CD4-positive, alpha-beta T cell treated with Interleukin-10 for 1 hour (primary cell): ENCODE measurements at regions not wholly inside any gene's neighbourhood (a gene's known extent, or its start where the extent isn't known, plus 50 kb on each side); places are given as distances from the start of the nearest gene placed in this dataset.

Experiments
- DNase-seq: peaks from one replicate; pipeline ENCODE4 v3.0.0-alpha.2; 2020

DNA sequence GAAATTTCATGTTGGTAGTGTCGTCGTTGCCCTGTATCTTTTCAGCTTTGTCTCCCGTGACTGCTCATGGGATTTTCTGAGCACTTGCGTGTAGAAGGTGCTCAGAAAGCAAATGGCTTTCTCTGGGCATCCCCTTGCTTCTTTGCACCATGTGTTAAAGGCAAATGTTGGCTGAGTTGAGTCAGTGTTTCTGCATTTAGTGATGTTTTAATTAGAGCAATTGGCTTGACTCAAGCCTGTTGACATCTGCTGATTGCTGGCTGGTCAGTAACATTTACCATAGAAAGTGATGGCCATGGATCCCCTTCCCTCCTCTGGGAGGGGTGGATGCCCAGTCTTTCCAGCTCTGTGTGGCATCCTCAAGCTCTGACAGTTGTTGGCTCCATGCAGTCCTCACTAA is 187.2 kb upstream of the MPHOSPH6 start:
- no peak for DNase-seq

DNA sequence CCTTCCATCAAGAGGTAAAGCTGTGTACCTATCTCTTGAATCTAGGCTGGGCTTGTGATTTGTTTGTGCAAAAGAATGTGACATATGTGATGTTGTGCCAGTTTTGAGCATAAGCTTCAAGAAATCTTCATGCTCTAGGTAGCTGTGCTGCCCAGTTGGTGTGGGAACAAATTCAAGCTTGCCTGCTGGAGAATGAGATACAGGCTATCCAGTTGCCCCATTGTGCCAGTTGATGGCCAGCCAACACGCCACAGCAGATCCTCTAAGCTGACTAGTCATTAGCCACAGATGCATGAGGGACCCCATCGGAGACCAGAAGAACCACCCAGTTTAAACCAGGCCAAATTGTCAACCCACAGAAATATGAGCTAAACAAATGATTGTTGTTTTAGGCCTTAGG is 180.5 kb upstream of the MPHOSPH6 start:
- DNase-seq = no peak

GRCh38 chr16:82345318-82345717 is 175.3 kb upstream of the MPHOSPH6 start:
- no peak for DNase-seq

- no peak for DNase-seq
These were observed 174.1 kb upstream of the MPHOSPH6 start for GRCh38 chr16:82344157-82344556.

GRCh38 chr16:82341146-82341669 is 171.2 kb upstream of the MPHOSPH6 start:
- DNase-seq = no peak

DNA sequence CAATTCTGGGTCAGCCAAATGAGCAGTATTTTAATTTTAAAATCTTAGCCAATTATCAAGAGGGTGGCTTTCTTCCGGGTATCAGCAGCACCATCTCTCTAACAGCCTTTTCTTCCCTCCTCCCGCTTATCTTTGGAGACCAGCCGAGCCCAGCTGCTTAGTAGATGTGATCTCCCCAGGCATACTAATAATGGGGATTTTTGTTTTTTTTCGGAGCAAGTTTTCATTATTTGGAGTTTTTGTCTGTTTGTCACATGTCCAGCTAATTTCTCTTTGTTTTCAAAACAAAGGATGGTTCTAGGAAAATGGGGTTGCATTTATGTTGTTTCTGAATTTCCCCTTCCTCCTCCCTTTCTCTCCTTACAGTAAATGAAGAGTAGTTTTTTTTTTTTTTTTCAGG is 170.5 kb upstream of the MPHOSPH6 start:
- no peak for DNase-seq

DNA sequence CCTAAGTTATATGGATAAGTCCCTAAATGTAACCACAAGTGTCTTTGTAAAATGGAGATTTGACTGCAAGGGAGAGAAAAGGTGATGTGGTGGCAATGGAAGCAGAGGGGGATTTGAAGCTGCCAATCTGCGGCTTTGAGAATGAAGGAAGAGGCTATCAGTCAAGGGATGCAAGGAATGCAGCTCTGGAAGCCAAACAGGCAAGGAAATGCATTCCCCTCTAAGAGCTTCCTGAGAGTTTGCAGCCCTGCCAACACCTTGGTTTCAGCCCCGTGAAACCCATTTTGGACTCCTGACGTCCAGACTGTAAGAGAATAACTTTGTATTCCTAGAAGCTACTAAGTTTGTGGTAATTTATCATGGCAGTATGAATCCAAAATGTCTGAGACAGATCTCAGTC is 167.3 kb upstream of the MPHOSPH6 start:
- no peak for DNase-seq

DNA sequence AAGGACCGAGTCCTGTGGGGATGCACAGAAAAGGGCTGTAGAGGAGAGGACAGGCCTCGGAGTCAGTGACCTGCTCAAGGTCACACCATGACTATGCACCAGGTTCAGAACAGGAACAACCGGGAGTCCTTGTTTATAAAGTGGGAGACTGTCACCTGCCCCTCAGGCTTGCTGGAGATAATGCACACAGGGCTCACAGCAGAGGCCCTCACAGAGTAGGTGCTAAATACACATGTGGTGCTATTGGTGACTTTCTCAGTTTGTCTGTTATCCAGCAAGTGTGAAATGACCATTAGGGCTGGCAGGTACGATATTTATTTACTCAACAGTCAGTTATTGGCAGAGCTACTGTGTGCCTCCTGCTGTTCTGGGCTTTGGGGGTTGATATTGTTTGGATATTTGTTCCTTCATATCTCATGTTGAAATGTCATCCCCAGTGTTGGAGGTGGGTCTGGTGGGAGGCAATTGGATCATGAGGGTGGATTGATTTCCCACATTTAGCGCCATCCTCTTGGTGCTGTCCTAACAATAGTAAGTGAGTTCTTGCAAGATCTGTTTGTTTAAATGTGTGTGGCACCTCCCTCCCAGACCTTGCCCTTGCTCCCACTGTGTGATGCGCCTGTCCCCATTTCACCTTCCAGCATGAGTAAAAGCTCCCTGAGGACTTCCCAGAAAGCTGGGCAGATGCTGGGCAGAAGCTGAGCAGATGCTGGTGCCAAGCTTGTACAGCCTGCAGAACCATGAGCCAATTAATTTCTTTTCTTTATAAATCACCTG is 162.1 kb upstream of the MPHOSPH6 start:
- DNase-seq = no peak

- DNase-seq = no peak
These were observed 161.4 kb upstream of the MPHOSPH6 start for GRCh38 chr16:82331397-82331796.

- DNase-seq = no peak
These were observed 159.6 kb upstream of the MPHOSPH6 start for GRCh38 chr16:82329504-82330192.

DNA sequence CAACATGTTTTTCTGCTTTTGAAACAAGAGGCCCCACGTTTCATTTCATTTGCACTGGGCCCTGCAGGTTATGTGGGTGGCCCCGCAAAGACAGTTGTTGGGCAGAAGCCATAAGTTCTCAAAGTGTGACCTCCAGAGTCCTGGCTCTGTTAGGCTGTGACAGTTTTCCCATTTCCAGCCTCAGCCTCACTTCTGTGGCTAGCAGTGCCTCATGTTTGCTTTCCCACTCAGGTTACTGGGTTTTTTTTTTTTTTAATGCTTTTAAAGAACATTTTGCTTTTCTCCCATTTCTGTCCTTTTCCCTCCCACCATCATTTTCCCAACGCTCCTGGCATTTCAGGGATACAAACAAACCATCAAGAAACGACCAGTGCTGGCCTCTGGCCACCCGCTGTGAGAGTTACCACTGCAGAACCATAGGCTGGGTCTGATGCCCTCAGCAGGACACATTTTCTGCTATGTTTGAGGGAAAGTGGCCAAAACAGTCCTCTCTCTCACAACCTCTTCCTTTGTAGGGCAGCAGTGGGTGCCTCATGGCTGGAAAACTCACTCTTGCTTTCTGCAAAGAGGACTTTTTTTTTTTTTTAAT is 159.0 kb upstream of the MPHOSPH6 start:
- no peak for DNase-seq

- DNase-seq = no peak
These were observed 153.1 kb upstream of the MPHOSPH6 start for GRCh38 chr16:82323171-82323570.

DNA sequence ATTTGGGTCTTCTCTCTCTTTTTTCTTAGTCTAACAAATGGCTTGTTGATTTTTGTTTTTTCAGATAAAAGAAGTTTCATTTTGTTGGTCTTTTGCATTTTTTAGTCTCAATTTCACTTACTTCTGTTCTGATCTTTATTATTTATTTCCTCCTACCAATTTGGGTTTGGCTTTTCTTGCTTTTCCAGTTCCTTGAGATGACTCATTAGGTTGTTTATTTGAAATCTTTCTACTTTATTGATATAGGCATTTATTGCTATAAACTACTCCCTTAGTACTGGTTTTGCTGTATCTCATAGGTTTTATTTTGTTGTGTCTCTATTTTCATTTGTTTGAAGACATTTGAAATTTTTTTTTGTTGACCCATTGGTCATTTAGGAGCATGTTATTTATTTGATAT is 152.2 kb upstream of the MPHOSPH6 start:
- DNase-seq = no peak

GRCh38 chr16:82319038-82319437 is 149.0 kb upstream of the MPHOSPH6 start:
- DNase-seq = no peak

DNA sequence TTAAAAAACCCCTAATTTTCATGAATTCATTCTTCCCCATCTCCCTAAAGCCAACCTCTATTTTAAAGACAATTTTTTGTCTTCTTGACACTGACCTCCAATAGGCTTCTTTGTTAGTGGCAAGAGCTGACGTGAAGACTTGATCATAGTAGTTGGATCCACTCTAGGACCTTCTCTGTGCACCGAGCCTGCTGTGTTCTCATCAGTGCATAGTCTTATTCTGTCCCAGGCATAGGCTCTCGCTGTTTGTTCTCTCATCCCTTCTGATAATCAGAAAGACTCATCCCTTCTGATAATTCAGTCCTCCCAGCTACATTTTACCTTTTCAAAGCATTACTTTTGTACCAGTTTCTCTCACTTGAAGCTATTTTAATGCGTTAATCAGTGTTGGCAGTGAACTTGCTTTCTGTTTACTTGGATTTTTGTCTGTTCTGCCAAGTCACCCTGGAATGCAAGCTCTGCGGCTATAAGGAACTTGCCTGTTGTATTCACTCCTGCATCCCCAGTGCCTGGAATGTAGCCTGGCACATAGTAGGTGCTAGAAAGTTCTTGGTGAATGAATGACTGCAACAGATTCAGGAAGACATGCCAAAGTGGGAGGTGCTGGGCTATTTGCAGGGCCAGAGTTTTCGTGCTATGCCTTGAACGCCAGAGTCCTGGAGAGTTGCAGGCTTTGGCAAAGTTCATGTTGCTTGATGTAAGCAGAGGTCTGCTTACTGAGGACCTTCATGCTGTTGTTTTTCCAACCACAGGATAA is 147.6 kb upstream of the MPHOSPH6 start:
- DNase-seq = no peak

DNA sequence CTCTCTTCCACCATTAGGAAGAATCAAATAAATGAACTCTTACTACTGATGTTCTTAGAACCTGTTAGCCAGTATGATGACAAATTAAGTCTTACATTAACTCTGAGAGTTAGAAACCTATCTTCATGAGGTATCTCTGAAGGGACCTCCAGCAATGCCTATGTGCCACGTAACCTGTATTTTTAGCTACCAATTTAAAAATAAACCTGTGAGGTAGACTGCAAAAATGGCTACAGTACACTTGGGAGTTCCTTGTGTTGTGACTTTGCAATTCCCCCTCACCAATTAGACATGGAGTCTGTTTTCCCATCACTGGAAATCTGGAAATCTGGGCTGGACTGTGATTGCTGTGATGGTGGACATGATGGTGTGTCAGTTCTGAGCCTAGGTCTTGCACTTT is 143.7 kb upstream of the MPHOSPH6 start:
- DNase-seq = no peak

- peak; percentile 6 for DNase-seq
These were observed 141.5 kb upstream of the MPHOSPH6 start for GRCh38 chr16:82311528-82311927.

DNA sequence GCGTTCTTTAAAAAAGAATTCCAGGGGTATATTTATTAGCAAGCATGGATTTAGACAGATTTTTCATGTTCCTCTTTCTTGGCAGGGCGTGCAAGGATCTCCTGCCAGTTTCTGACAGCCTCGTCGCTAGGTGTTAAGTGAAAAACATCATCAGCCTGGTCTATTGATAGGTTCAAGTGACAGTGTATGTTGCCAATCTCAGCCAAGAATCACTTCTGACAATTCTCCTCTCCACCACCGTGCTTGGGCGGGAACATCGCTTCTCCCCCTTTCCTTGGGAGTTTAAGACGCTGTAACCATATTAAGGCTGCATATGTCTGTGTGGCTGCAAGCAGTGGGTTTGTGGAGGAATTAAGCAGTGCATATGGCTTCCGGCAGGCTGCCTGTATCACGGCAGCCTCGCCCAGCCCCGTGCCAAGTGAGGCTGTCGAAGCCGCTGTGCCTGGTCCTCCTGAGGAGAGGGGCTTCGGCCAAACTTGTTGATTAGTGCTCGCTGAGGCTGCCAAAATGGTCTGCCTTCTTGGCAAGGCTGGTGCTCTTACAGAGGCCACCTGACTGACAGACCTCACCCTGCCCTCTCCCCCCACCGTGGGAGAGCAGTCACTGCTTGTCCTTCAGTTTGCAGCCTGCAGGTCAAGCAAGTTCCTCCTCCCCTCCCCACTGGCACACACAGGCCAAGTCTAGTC is 132.2 kb upstream of the MPHOSPH6 start:
- no peak for DNase-seq

DNA sequence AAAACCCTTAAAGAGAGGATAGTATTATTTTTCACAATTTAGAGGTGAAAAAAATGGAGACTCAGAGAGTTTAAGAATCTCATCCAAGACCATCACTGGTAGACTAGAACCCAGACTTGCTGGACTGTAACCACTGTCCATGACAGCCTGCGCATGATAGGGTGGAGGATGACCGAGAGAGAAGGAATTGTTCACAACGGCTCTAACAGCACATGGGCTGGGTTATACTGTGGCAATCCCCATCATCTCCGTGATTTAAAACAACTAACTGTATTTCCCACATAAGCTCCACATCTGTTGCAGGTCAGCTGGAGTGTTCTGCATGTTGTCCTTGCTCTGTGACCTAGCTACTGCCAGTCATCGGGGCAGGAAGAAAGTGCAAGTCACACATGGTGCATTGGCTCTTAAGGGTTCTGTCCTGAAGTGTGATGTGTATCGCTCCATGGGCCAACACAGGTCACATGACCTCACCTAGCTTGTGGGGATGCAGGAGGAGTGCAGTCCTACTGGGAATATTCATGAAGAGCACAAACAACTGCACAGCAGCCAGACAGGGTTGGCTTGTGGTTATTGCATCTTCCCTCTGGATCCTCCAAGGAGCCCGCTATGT is 131.2 kb upstream of the MPHOSPH6 start:
- DNase-seq = no peak

DNA sequence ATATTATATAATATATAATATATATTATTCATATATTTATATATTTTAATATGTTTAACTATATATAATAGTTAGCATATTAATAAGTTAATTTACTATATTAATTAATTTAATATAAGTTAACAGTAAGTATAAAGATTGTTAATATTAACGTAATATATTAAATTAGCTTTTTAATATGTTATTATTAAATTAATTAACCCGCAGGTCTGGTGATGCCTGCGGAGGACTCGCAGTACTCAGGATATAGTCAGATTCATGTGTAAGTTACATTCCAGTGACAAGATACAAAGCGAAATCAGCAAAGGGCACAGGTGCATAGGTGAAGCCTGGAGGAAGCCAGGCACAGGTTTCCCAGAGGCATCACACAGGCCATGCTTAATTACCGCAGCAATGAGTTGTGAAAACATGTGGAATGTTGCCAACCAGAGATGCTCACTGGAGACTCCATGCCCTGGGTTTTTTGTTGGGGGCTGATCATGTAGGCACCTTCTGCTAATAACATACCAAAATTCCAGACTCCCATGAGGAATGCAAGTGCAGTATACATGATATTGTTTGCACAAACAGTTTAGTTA is 130.4 kb upstream of the MPHOSPH6 start:
- DNase-seq = no peak

- DNase-seq = no peak
These were observed 128.4 kb upstream of the MPHOSPH6 start for GRCh38 chr16:82298472-82298871.
